A673 (cell line): ENCODE measurements at regions not wholly inside any gene's neighbourhood (a gene's known extent, or its start where the extent isn't known, plus 50 kb on each side); places are given as distances from the start of the nearest gene placed in this dataset.

ENCODE experiments used
- BruUV-seq: library from RNA; stranded (reverse); fragments of 400-500 nt; replicated peaks from 2 replicates; lab custom pipeline; 2021; lab: Mats Ljungman, UMichigan
- CTCF ChIA-PET: fragments of 300-600 bp; sonication (Branson Sonifier 250); formaldehyde crosslinking; loops from one replicate; lab custom pipeline; 2022; ENCODE audit warnings: antibody characterized with exemption; lab: Charles Lee
- POLR2A ChIA-PET: fragments of 300-600 bp; sonication (Branson Sonifier 250); formaldehyde crosslinking; loops from one replicate; lab custom pipeline; 2022; ENCODE audit warnings: antibody characterized with exemption; ENCODE audit not compliant: low non-redundant PET; lab: Charles Lee
- DNase-seq: peaks from one replicate; pipeline ENCODE4 v3.0.0-alpha.2; 2015; ENCODE audit warnings: low spot score
- H3K27ac ChIP-seq: fragments of 200-600 bp; sonication (generic); 2 replicates; pipeline ENCODE4 v1.5.1; 2016; ENCODE audit warnings: mixed run types, low read depth, mild to moderate bottlenecking, mixed read lengths, antibody characterized with exemption, low read length; ENCODE audit not compliant: poor library complexity, severe bottlenecking
- H3K27me3 ChIP-seq: fragments of 200-600 bp; sonication (generic); replicated peaks from 2 replicates; pipeline ENCODE4 v1.6.1; 2017; ENCODE audit warnings: mixed run types, low read depth, mild to moderate bottlenecking, mixed read lengths, antibody characterized with exemption, low read length; ENCODE audit not compliant: insufficient read depth, poor library complexity
- H3K36me3 ChIP-seq: fragments of 200-600 bp; sonication (generic); 2 replicates; pipeline ENCODE4 v1.6.1; 2016; ENCODE audit warnings: mixed run types, mild to moderate bottlenecking, mixed read lengths, antibody characterized with exemption, low read length; ENCODE audit not compliant: insufficient read depth, poor library complexity, severe bottlenecking
- H3K4me1 ChIP-seq: fragments of 200-600 bp; sonication (generic); 2 replicates; pipeline ENCODE4 v1.6.1; 2017; ENCODE audit warnings: mixed run types, mild to moderate bottlenecking, mixed read lengths, antibody characterized with exemption, low read length; ENCODE audit not compliant: insufficient read depth, poor library complexity, severe bottlenecking
- H3K4me3 ChIP-seq: fragments of 200-600 bp; sonication (generic); 2 replicates; pipeline ENCODE4 v1.5.1; 2016; ENCODE audit warnings: low read depth, mixed run types, mild to moderate bottlenecking, mixed read lengths, low read length; ENCODE audit not compliant: poor library complexity, severe bottlenecking
- H3K9me3 ChIP-seq: fragments of 200-600 bp; sonication (generic); 2 replicates; pipeline ENCODE4 v1.6.1; 2016; ENCODE audit warnings: mixed run types, low read depth, mild to moderate bottlenecking, mixed read lengths, antibody characterized with exemption, low read length; ENCODE audit not compliant: poor library complexity, severe bottlenecking
- CTCF ChIP-seq: fragments of 300-800, 200-600 bp; sonication (generic); conservative IDR thresholded peaks from 2 replicates; pipeline ENCODE4 v1.5.1; 2017; ENCODE audit warnings: low read depth, mild to moderate bottlenecking, antibody characterized with exemption, low read length, moderate library complexity, mixed read lengths
- EZH2 ChIP-seq: fragments of 200-600 bp; sonication (generic); IDR thresholded peaks from 2 replicates; pipeline ENCODE4 v1.6.1; 2017; ENCODE audit warnings: borderline replicate concordance, low read depth, mild to moderate bottlenecking, mixed read lengths, antibody characterized with exemption, low read length; ENCODE audit not compliant: poor library complexity, severe bottlenecking
- intact Hi-C: fragments of 100-400 bp; cut with micrococcal nuclease; formaldehyde crosslinking; loops from one replicate; pipeline ENCODE4 v1.10.0; 2022; ENCODE audit not compliant: unreplicated experiment

DNA sequence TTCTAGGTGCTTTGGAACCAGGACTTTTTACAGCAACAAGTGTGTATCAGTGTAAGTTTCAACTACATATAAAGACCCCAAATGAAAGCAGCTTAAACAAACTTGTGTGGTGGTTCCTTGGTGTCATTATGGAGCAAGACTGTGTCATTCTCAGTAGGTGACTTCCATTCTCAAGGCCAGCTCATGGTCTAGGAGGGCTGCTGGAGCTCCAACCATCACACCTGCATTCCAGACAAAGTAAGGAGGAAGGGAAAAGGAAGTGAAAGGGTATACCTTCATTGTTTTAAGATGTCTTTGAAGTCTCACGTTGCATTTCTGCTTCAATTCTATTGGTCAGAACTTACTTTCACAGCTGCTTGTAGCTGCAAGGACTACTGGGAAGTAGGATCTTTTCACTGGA lies 188.6 kb downstream of the C1orf94 start:
- ChIA-PET POLR2A (no interaction called here), CTCF (no interaction called here)
- H3K4me1 ChIP-seq: no peaks in the 10 kb centered on the region
- no peaks in the 10 kb centered on the region for H3K9me3 ChIP-seq
- H3K36me3 ChIP-seq: no peaks in the 10 kb centered on the region
- no peak overlapping the region for H3K27ac ChIP-seq
- peaks cover 41% of the 10 kb centered on the region for H3K27me3 ChIP-seq
- TF ChIP-seq CTCF: no peak
- no peak for TF ChIP-seq EZH2
- H3K4me3 ChIP-seq: no peak overlapping the region
- DNase-seq: no peak
- BruUV-seq: no TSS peak
- intact Hi-C loops: no loop called here

GRCh38 chr1:34366875-34367624 lies 190.3 kb downstream of the C1orf94 start:
- H3K4me3 ChIP-seq: no peak overlapping the region
- no TSS peak for BruUV-seq
- DNase-seq: no peak
- H3K27me3 ChIP-seq: peaks cover 34% of the 10 kb centered on the region
- H3K36me3 ChIP-seq: no peaks in the 10 kb centered on the region
- intact Hi-C loops: no loop called here
- ChIA-PET POLR2A (no interaction called here), CTCF (no interaction called here)
- no peaks in the 10 kb centered on the region for H3K4me1 ChIP-seq
- no peaks in the 10 kb centered on the region for H3K9me3 ChIP-seq
- TF ChIP-seq EZH2 (no peak), CTCF (no peak)
- H3K27ac ChIP-seq: no peak overlapping the region

GRCh38 chr1:34367954-34368353 lies 191.2 kb downstream of the C1orf94 start:
- Histone ChIP-seq H3K4me3 (no peak overlapping the region), H3K27me3 (peaks cover 29% of the 10 kb centered on the region), H3K36me3 (no peaks in the 10 kb centered on the region), H3K27ac (no peak overlapping the region), H3K4me1 (no peaks in the 10 kb centered on the region), H3K9me3 (no peaks in the 10 kb centered on the region)
- TF ChIP-seq CTCF: no peak
- no peak for TF ChIP-seq EZH2
- BruUV-seq: no TSS peak
- ChIA-PET CTCF (no interaction called here), POLR2A (no interaction called here)
- intact Hi-C loops: no loop called here
- no peak for DNase-seq
